Keratinocyte (primary cell): ENCODE measurements at regions not wholly inside any gene's neighbourhood (a gene's known extent, or its start where the extent isn't known, plus 50 kb on each side); places are given as distances from the start of the nearest gene placed in this dataset.

Experiments used
- EZH2 ChIP-seq: IDR thresholded peaks from one replicate; pipeline ENCODE4 v1.6.1; 2012; ENCODE audit warnings: inconsistent platforms, mild to moderate bottlenecking, low read length, moderate library complexity
- TF ChIP-seq, protein P1 (sequence below), 3 experiments: IDR thresholded peaks in 1 of 3; conservative IDR thresholded peaks in 1 of 3; optimal IDR thresholded peaks in 1 of 3; 2 replicates in 2 of 3; 3 replicates in 1 of 3; pipeline versions ENCODE3 to v1.5.1; 2011; ENCODE audit warnings: low read length in 3 of 3, mild to moderate bottlenecking in 3 of 3, moderate library complexity in 2 of 3, control low read depth in 1 of 3, inconsistent platforms in 1 of 3; ENCODE audit not compliant: insufficient read depth in 2 of 3; ENCODE audit errors: extremely low read depth in 1 of 3

DNA sequence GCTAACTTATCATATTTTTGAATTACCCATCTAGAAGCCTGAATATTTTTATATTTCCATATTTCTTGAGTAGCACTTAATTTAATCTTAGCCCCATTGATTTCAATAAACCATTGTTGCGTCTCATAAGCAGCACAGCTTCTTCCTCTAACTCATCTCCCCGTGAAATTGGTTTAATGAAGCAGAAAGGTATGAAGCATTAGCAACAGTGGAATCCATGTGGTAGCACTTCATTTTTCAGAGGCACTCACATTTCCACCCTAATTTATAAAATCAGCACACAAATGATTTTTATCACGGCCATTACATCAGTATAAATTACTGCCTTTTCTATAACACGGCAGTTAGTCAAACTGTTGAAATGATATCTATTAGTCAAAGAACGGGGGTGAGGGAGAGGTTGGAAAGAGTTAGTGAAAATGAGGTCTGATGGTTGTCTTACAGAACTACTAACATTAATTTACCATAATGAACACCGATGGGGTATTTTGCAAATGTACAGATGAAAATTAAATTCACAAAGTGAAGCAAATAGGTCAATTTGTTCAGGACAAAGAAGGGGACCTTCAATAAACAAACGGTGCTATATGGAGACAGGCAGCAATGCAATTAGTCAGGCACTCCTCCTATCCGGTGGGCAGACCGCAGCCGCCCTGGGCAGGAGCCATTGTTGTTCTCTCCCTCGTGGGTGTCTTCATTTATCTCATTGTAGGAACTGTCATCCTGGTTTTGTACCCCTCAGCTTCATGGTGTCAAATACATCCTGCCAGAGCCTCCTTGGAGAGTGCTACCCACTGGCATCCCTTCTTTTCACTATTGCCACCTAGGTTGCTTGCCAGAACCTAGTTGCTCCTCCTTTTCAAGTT is 205.7 kb downstream of the SOX3 start:
- TF ChIP-seq, protein P1, sequence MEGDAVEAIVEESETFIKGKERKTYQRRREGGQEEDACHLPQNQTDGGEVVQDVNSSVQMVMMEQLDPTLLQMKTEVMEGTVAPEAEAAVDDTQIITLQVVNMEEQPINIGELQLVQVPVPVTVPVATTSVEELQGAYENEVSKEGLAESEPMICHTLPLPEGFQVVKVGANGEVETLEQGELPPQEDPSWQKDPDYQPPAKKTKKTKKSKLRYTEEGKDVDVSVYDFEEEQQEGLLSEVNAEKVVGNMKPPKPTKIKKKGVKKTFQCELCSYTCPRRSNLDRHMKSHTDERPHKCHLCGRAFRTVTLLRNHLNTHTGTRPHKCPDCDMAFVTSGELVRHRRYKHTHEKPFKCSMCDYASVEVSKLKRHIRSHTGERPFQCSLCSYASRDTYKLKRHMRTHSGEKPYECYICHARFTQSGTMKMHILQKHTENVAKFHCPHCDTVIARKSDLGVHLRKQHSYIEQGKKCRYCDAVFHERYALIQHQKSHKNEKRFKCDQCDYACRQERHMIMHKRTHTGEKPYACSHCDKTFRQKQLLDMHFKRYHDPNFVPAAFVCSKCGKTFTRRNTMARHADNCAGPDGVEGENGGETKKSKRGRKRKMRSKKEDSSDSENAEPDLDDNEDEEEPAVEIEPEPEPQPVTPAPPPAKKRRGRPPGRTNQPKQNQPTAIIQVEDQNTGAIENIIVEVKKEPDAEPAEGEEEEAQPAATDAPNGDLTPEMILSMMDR (optimal IDR thresholded peaks at IDR 0.05 in 1 of 3, IDR thresholded peaks at IDR 0.05 in 1 of 3, conservative IDR thresholded peaks at IDR 0.05 in 1 of 3; ENCODE audit: extremely low read depth in 1 of 3, insufficient read depth in 2 of 3, low read length in 3 of 3), result no peak
- no peak for TF ChIP-seq EZH2
